ENCODE measurements at regions not wholly inside any gene's neighbourhood (a gene's known extent, or its start where the extent isn't known, plus 50 kb on each side); places are given as distances from the start of the nearest gene placed in this dataset.

DNA sequence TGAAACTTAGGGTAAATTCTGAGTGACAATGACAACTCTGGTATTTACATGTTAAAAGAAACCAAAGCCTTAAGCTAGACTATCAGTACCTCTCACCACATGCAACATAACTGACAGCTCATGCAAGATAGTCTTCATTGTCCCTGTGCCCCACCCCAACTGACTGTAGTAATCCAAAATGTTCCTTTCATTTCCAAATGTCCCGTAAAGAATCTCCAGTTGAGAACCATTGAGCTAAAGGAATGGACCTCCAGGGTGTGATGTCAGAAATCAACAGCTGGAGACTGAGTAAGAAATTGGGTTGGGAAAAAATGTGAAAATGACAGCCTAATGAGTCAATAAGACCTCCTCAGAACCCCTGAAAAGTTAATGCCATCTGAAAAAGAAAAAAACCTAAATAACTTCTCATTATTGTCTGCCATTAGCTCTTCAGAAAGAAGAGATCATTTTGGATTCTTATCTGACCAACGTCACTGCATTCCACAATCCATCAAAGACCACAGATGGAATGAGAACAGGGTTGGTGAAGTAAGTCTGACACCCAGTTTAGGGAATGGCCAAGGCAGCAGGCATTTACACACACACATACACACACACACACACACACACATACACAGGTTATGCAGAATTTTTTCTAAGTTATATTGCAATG lies 51.7 kb upstream of the ACVR2A start:
- DNase-seq, result no peak

DNA sequence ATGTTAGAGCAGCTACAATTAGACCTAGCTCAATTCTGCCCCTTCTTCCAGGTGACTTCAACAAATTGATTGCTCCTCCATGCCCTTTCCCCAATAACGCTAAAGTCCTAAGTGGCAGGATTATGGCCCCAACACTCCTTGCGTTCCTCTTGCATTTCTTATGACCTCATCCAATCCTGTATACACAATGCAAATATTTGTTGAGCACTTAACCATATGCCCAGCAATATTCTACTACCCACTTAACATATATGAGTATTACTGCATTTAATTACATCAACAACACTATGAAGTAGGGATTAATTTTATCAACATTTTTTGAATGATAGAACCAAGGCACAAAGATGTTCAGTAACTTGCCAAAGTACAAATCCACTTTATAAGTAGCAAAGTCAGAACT lies 54.2 kb upstream of the ACVR2A start:
- DNase-seq, result no peak

DNA sequence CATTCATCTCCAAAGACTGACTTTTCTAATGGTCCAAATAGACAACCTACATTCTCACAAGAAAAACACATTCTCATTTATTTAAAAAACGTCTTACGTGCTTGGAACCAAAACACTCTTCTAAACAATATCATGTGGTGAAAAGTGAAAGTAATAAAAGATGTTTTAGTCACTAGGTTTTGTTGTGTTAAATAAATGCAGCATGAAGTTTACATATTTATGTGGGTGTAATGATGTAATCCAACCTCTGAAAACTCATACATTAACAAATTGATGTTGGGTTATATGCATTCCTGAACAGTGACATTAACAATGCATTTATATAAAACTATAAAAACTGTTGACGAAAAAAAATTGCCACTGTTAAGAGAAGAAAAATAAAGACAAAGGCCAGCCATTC lies 55.1 kb upstream of the ACVR2A start:
- no peak for DNase-seq

DNA sequence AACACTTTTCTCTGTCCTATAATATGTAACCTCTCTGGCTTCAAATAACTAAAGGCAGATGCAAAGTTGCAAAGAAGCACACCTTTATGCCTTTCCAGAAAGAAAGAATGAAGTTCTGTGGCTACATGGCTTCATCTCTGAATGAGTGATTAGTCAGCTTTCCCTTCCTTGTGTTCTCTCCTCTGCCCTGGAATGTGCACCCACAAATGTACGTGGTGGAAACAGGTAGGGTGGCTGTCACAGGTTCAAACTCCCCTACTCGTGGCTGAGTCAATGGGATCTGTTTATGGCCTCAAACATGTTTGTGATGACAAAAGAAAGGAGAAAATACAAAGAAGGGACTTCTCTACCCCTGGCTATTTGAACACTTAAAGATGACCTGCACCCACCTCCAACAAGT lies 55.5 kb upstream of the ACVR2A start:
- no peak for DNase-seq

DNA sequence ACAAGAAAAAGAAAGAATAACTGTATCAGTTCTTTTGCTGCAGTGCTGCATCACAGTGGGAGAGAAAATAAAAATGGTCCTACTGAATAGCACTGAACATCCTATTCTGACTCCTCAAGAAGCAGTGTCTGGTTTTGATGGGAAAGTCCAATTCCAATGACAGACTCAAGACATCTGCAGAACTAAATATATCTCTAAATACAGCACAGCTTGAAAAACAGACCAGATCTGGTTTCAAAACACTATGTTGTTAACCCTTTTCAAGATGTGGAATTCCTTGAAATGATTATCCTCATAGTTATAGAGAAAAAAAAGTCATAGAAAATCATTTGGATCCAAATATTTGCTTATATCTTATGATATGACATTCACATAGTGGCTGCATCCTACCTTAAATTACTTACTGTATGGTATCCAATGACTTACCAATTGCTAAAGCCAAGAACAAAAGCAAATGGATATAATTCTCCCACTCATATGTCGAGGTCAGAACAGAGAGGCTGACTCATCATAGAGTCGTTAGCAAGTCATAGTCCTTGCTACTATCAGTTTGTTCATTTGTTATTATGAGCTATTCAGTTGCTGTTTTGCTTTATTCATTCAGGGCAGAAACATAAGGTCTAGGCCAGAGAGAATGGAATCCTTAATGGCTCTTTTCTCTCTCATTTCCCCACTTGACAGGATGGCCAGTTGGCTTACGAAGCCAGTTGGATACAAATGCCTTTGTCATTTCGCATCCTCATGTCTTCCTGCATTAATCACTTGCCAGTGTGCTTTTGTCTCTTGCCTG lies 62.5 kb upstream of the ACVR2A start:
- DNase-seq, result no peak

DNA sequence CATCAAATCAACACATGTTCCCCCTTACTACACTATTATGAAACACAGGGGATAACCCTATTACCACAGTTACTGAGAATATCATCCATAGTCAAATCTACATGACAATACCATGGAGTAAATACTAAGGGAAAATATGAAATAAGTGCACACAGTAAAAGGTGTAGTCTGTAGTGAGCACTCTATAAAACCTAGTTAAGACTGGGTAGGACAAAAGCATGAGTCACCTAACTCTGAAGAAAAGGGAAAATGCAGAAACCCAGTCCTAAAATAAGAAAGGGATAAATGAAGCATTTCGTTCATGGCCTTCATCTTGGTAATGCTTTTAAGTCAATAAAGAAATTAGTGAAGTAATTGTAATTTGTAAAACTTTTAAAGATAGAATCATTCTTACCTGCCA lies 65.4 kb upstream of the ACVR2A start:
- DNase-seq, result no peak

DNA sequence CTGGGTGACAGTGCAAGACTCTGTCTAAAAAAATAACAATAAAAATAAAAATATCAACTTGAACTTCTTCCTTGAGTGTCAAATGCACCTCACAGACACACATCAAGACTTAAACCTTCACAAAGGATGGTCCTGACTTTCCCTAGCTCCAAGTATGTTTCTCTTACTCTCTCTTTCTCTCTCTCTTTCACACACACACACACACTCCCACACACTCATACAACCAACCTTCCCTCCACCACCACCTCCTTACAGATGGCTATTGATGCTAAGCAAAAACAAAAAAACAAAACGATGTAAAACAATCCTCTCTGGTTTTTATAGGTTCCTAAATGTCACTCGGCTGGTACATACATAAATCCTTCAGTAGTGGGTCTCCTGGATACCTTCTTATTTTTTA lies 67.4 kb upstream of the ACVR2A start:
- DNase-seq, result no peak

DNA sequence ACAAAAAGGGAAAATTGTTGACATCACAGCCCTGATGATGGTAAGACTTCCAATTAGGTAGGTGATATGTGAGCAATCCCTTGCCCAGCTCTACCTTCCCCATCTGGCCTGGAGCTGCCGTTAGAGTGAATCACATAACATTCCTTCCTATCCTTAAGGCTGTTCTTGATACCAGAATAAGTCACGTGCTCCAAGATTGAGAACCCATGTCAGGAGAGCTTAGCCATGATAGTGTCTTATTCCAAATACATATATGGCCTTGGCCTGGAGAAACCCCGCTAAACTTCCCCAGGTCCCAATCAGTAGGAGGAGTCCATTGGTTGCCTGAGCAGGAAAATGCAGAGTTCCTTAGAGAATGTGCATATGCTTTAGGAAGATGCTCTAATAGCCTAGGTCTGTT lies 70.0 kb upstream of the ACVR2A start:
- no peak for DNase-seq

DNA sequence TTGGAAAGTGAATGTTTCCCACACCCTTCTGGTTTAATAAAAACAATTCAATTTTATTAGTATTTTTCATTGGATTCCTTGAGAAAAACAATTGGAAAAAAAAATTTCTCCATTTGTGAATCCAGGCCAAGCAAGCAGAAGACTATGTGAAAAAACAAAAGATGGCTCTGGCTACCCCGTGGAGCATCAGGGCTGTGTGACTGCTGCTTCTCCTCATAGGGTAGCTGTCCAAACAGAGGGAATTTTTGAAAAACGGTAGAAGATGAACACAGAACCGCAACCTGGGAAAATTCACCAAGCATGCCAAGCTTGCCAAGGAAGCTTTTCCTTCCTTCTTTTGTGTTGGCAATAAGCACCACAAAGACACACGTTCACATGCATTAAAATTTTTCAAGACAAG lies 71.3 kb upstream of the ACVR2A start:
- DNase-seq, result no peak

DNA sequence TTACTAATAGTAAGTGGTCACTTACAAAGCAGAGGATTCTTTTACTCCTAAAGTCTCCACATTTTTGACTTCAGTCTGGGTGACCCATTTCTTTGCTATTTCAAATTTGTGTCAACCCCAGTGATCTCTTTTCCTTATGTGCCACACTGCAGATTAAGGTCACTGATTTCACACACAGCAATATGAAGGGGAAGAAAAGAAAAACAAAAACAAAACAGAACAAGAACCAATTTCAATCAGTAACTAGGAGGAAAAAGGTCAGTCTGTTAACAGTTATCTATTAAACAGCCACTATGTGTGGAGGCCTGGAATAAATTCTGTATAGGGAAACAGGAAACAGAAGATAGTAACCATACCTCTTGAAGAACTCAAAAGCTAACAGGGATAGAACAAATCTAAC lies 72.0 kb upstream of the ACVR2A start:
- DNase-seq, result no peak

DNA sequence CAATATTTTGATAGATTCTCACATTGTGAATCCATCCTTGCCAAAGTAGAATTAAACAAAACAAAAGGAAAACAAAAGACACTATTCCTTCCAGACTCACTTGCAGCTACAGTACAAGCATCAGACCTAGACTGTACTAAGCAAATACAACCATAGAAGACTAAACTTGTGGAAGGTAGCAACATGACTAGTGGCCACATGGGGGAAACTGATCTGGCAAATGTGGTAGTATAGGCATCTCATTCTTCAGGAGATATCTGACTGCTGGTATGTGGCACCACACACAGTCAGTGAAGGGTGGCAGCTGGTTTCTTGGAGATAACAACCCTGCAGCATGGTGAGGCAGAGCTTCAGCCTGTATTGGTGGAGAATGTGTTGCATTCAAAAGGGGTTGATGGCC lies 81.0 kb upstream of the ACVR2A start:
- no peak for DNase-seq

DNA sequence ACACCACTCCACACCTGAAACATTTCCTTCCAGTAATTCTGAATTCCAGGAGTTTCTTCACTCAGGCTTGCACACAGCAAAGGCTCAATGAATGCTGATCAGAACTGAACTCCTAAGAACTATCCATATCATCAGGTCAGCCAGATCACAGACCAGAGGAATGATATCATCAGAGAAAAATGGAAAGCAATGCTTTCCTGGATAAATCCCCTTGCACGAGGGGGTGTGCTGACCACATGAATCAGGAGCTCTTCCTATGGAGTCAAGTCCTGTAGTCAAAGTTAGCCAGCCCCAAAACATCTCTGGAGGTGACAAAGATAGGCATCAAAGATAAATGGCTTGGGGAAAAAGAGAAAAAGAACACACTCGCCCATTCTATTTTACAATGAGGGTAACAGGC lies 83.8 kb upstream of the ACVR2A start:
- DNase-seq, result no peak

DNA sequence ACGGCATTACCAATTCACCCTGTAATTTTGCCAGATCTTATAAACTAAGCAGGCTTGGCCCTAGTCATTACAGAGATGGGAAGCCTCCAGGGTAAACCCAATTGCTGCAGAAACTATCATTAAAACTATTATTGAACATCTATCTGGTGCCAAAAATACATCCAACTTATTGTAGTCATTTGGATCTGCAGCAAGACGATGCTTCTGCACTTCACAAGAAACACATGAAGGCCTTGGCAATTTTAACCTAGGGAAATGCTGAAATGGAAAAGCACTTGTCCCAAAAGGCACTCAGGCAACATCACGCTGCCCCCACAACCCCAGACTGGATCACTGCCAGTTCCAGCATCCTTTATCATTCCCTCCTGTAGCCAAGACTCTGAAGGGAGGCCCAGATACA lies 85.3 kb upstream of the ACVR2A start:
- no peak for DNase-seq

DNA sequence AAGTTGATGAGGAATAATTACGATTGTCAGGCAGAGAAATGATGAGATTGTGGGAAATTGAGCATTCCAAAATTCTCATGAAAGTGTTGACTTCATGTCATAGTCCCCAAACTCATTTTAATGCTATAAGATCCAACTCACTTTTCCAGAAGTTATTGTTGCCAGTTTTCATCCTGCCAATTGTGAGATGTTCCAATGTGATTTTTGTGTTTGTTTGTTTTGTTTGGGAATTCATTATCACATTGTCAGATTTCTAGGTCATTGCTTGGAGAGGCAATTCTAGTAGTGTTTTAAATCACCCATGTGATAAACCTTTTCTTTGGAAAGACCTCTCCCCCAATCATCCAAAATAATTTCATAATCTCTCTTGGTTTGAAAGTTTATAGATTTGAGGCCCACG lies 86.0 kb upstream of the ACVR2A start:
- DNase-seq, result no peak

DNA sequence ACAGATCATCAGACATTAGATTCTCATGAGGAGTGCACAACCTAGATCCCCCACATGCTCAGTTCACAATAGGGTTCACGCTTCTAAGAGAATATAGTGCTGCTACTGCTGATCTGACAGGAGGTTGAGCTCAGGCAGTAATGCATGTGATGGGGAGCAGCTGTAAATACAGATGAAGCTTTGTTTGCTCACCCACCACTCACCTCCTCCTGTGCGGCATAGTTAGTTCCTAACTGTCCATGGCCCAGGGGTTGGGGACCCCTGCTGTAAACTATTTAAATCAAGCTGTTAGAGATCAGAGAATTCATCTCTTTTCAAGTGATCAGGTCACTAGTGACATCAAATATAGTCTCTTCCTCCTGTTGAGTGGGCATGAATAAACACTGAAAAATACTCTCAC lies 88.8 kb upstream of the ACVR2A start:
- DNase-seq, result no peak

DNA sequence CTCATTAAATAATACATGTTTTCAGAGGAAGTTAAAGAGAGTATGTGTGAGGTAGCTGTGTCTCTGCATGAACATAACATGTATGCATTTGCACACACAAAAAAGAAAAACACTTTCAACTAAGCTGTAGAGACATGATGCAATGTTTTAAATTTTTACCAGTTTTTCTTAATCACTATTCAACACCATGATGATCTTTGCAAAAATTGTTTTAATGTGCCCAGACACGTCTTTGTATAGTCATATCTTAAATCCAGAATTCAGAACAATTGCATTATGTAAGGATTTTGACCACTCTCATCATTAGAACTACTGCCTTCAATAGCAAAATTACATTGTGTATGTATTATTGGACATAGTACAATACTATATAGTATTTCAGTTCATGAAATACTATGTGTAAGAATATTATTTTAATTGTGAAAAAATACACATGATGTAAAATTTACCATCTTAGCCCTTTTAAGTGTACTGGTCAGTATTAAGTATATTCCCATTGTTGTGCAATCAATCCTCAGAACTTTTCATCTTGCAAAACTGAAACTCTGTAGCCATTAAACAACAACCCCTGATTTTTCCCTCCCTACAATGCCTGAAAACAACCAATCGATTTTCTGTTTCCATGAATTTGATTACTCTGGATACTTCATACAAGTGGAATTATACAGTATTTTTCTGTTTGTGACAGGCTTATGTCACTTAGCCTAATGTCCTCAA lies 104.5 kb upstream of the ACVR2A start:
- DNase-seq, result no peak

DNA sequence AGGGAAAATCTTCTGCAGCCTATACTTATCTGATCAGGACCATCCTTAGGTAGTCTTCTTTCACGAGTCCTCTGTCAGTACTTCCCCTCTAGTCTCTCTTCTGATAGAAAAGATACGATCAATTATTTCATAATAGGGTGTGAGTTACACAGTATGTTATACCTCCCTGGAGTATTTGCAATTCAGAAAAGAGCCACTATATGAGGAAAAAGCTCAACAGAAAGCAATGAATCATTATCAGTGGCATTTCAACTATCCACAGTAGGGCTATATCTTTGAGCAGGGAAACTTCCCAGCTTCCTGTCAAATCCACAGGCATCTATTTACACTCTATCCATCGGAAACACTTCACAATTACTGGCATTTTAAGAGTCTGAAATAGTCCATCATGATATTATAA lies 105.3 kb upstream of the ACVR2A start:
- DNase-seq, result no peak

DNA sequence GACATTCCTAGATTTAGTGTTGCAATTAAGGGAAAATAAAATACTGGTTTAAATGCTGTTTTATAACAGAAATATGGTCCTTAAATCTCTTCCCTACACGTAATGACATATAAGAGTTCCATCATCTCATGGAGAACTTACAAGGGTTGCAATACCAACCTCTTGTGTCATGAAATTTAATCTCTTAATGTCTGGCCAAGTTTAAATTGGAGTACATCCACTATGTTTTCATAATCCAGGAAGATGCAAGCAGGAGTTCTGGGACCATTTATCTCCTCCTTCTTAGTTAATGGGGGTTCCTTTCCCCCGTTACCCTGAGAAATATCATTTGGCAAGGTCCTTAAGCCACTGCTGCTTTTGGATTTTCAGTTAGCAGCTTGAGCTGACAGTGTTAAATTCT lies 126.0 kb upstream of the ACVR2A start:
- DNase-seq, result no peak

DNA sequence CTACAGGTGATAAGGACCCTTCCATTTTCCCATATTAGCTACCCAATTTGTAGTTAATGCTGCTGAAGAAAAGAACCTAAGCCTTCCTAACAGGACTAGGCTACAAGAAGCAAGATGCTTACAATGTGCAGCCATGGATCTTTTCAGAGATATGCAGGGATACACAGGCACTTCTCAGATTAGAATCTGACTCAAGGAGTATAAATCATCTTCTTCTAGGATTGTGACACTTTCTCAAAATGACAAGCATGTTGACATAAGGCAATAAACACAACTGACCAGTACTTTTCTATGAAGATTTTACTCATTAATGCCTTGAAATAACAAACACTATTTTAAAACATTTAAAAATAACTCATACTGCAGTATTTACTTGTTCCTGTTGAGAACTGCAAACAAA lies 127.9 kb upstream of the ACVR2A start:
- no peak for DNase-seq

DNA sequence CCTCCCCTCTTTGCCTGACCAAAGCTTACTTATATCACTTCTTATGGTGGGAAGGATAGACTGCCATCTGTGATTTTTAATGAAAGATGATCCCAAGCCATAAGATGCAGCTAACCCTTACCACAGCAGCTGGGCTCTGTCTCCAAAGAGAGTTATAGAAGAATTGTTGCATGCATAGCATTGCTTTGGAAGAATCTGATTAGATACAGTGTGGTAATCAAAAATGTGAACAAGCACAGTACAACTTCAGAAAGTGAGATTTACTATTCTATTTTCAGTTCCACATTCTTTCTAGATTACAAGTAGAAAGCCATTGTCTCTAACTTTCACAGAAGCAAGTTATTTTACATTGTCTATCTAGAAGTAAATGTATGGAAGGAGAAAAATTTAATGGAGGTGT lies 129.0 kb upstream of the ACVR2A start:
- DNase-seq, result no peak

DNA sequence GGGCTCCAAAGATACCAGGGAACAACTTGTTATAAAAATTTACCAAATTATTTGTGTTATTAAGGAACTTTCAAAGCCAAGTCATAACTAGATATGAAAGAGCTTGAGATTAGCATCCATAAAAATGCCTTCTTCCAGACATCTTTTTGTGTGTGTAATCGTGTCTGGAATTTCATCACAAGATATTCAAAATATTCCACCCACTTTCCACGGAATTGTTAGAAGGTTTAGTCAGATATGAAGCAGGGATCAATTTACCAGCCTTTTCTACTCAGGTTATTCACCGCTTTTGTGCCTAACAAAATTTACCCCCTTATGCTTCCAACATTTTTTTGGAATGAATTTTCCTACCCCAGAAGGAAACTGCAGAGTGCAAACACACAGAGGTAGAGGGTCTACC lies 130.2 kb upstream of the ACVR2A start:
- no peak for DNase-seq

DNA sequence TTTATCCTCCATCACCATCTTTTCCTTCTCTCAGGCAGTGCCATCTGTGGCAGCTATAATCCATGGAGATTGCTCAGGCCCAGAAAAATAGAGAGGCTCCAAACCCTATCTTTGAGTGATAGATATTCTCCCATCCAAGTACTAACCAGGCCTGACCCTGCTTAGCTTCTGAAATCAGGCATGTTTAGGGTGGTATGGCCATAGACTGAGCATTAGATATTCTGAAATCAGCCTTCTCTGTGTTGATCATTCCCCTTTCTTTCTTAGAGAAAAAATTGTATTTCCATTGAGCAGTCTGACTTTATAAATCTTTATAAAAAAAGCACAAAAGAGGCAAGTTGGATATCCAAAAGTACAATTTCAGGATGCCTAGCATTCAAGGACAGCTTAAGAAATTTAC lies 131.5 kb upstream of the ACVR2A start:
- DNase-seq, result no peak

DNA sequence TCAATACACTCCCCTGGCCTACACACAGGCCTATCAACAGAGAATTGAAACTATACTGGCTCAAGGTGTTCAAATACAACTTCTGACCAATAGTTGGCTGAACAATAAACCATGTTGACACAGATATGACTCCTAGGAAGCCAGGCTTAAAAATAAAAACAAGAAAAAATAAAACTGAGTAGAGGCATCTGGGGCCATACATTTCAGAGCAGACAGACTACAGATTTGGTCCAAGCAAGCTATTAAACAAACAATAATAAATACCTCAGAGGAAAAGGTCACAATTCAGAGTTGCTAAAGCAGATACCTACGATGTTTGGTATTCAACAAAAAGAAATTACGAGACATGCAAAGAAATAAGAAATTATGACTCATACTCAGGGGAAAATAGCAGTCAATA lies 132.8 kb upstream of the ACVR2A start:
- no peak for DNase-seq

DNA sequence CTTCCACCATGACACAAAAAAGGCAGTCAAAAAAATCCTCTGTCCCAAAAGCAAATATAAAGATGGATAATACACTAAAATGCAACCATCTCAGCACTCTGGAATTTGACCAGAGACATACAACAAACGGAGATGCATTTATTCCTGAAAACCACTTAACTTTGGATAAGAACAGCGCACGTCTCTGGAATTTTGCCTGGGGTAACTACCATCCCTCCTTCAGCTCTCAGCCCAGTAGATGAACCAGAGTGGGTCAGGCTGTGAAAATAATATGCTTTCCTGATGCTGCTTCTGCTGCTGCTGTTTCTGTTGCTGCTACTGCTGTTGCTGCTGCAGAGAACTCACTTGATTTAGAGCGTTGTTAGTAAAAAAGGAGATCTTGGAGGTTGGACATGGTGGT lies 133.8 kb upstream of the ACVR2A start:
- DNase-seq, result no peak
